ENCODE measurements at regions not wholly inside any gene's neighbourhood (a gene's known extent, or its start where the extent isn't known, plus 50 kb on each side); places are given as distances from the start of the nearest gene placed in this dataset.

DNA sequence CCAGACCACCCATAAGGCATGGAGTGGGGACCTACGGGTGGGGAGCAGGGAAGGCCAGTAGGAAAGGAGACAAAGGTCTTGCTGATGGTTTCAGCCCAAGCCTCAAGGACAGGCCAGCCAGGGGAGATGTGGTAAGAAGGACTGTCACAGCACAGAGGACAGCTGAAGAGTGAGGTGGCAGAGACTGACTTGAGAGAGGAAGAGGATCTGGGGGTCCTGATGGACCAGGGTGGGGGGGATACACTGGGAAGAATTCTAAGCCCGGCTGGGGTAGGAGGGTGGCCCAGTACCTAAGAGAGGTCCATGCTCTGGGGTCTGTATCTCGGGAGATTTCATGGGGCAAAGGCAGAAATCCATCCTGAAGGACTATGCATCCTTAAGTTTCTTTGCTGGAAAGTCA, 66.1 kb upstream of the THY1 start:
- Mint-ChIP-seq H3K9me3 (ENCODE audit: low read depth) (no peaks in the 10 kb centered on the region), H3K27ac (no peak overlapping the region), H3K4me1 (ENCODE audit: low read depth) (no peaks in the 10 kb centered on the region), H3K4me3 (ENCODE audit: low read depth) (no peak overlapping the region), H3K36me3 (ENCODE audit: insufficient read depth) (no peaks in the 10 kb centered on the region), H3K27me3 (peaks cover 50% of the 10 kb centered on the region)
- TF ChIP-seq, protein P1, sequence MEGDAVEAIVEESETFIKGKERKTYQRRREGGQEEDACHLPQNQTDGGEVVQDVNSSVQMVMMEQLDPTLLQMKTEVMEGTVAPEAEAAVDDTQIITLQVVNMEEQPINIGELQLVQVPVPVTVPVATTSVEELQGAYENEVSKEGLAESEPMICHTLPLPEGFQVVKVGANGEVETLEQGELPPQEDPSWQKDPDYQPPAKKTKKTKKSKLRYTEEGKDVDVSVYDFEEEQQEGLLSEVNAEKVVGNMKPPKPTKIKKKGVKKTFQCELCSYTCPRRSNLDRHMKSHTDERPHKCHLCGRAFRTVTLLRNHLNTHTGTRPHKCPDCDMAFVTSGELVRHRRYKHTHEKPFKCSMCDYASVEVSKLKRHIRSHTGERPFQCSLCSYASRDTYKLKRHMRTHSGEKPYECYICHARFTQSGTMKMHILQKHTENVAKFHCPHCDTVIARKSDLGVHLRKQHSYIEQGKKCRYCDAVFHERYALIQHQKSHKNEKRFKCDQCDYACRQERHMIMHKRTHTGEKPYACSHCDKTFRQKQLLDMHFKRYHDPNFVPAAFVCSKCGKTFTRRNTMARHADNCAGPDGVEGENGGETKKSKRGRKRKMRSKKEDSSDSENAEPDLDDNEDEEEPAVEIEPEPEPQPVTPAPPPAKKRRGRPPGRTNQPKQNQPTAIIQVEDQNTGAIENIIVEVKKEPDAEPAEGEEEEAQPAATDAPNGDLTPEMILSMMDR (IDR thresholded peaks at IDR 0.05; ENCODE audit: unreplicated experiment) = no peak
- no peak for DNase-seq (ENCODE audit: low spot score, unreplicated experiment)

- Mint-ChIP-seq H3K4me1 (ENCODE audit: low read depth) (no peaks in the 10 kb centered on the region), H3K4me3 (ENCODE audit: low read depth) (no peak overlapping the region), H3K9me3 (ENCODE audit: low read depth) (no peaks in the 10 kb centered on the region), H3K36me3 (ENCODE audit: insufficient read depth) (no peaks in the 10 kb centered on the region), H3K27me3 (peaks cover 50% of the 10 kb centered on the region), H3K27ac (no peak overlapping the region)
- no peak for DNase-seq (ENCODE audit: low spot score, unreplicated experiment)
- TF ChIP-seq, protein P1 (IDR thresholded peaks at IDR 0.05; ENCODE audit: unreplicated experiment) = no peak
These were observed 65.5 kb upstream of the THY1 start for GRCh38 chr11:119488256-119488995.

- Mint-ChIP-seq H3K9me3 (ENCODE audit: low read depth) (no peaks in the 10 kb centered on the region), H3K36me3 (ENCODE audit: insufficient read depth) (no peaks in the 10 kb centered on the region), H3K27ac (no peak overlapping the region), H3K27me3 (peaks cover 59% of the 10 kb centered on the region), H3K4me1 (ENCODE audit: low read depth) (no peaks in the 10 kb centered on the region), H3K4me3 (ENCODE audit: low read depth) (no peak overlapping the region)
- no peak for DNase-seq (ENCODE audit: low spot score, unreplicated experiment)
- TF ChIP-seq, protein P1 (IDR thresholded peaks at IDR 0.05; ENCODE audit: unreplicated experiment) = no peak
These were observed 63.8 kb upstream of the THY1 start for GRCh38 chr11:119486691-119487259.

GRCh38 chr11:119486016-119486415, 63.0 kb upstream of the THY1 start:
- TF ChIP-seq, protein P1 (IDR thresholded peaks at IDR 0.05; ENCODE audit: unreplicated experiment) = no peak
- Mint-ChIP-seq H3K4me3 (ENCODE audit: low read depth) (no peak overlapping the region), H3K9me3 (ENCODE audit: low read depth) (no peaks in the 10 kb centered on the region), H3K27me3 (peaks cover 55% of the 10 kb centered on the region), H3K27ac (no peak overlapping the region), H3K4me1 (ENCODE audit: low read depth) (peaks cover 2% of the 10 kb centered on the region), H3K36me3 (ENCODE audit: insufficient read depth) (no peaks in the 10 kb centered on the region)
- no peak for DNase-seq (ENCODE audit: low spot score, unreplicated experiment)

- Mint-ChIP-seq H3K4me3 (ENCODE audit: low read depth) (no peak overlapping the region), H3K27ac (no peak overlapping the region), H3K27me3 (peaks cover 58% of the 10 kb centered on the region), H3K9me3 (ENCODE audit: low read depth) (no peaks in the 10 kb centered on the region), H3K36me3 (ENCODE audit: insufficient read depth) (no peaks in the 10 kb centered on the region), H3K4me1 (ENCODE audit: low read depth) (peaks cover 3% of the 10 kb centered on the region)
- no peak for DNase-seq (ENCODE audit: low spot score, unreplicated experiment)
- TF ChIP-seq, protein P1 (IDR thresholded peaks at IDR 0.05; ENCODE audit: unreplicated experiment) = peak; percentile 47
These were observed 62.0 kb upstream of the THY1 start for GRCh38 chr11:119484741-119485605.

All from progenitor cell of endocrine pancreas (in vitro differentiated cells).